OCI-LY7 (cell line): ENCODE measurements at regions not wholly inside any gene's neighbourhood (a gene's known extent, or its start where the extent isn't known, plus 50 kb on each side); places are given as distances from the start of the nearest gene placed in this dataset.

Experiments
- EZH2phosphoT487 ChIP-seq: fragments of 200-600 bp; sonication (generic); IDR thresholded peaks from 2 replicates; pipeline ENCODE4 v1.6.1; 2018; ENCODE audit warnings: low read depth, borderline replicate concordance, mild to moderate bottlenecking, mixed run types, antibody characterized with exemption, low read length, moderate library complexity, mixed read lengths
- TF ChIP-seq, protein P1 (sequence below): fragments of 200-600 bp; sonication (generic); conservative IDR thresholded peaks from 2 replicates; pipeline ENCODE4 v1.5.1; 2014; ENCODE audit warnings: mild to moderate bottlenecking, antibody characterized with exemption, low read length, moderate library complexity, mixed read lengths

- TF ChIP-seq, protein P1, sequence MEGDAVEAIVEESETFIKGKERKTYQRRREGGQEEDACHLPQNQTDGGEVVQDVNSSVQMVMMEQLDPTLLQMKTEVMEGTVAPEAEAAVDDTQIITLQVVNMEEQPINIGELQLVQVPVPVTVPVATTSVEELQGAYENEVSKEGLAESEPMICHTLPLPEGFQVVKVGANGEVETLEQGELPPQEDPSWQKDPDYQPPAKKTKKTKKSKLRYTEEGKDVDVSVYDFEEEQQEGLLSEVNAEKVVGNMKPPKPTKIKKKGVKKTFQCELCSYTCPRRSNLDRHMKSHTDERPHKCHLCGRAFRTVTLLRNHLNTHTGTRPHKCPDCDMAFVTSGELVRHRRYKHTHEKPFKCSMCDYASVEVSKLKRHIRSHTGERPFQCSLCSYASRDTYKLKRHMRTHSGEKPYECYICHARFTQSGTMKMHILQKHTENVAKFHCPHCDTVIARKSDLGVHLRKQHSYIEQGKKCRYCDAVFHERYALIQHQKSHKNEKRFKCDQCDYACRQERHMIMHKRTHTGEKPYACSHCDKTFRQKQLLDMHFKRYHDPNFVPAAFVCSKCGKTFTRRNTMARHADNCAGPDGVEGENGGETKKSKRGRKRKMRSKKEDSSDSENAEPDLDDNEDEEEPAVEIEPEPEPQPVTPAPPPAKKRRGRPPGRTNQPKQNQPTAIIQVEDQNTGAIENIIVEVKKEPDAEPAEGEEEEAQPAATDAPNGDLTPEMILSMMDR: no peak
- no peak for TF ChIP-seq EZH2phosphoT487
These were observed 173.2 kb upstream of the FOXF1 start for GRCh38 chr16:86337138-86337537.
